Kidney (tissue), 13 donors: ENCODE measurements at regions not wholly inside any gene's neighbourhood (a gene's known extent, or its start where the extent isn't known, plus 50 kb on each side); places are given as distances from the start of the nearest gene placed in this dataset.

Experiments used
- DNase-seq, 5 donors: peaks; one replicate each; pipeline ENCODE4 v3.0.0-alpha.2; 2013 to 2020
- FAIRE-seq: peaks from 2 replicates; lab custom pipeline; 2012; peaks lifted over from hg19 to GRCh38; lab: Jason Lieb, UNC
- H3K27ac ChIP-seq, 2 donors: one replicate each; pipeline ENCODE4 v1.7.0; 2013; ENCODE audit warnings: low read depth in 2 of 2, low read length in 2 of 2, inconsistent platforms in 1 of 2
- H3K27me3 ChIP-seq: one replicate; pipeline ENCODE4 v1.7.1; 2013; ENCODE audit warnings: low read length, inconsistent platforms; ENCODE audit not compliant: control insufficient read depth, insufficient read depth
- H3K36me3 ChIP-seq, 3 donors: one replicate each; pipeline versions ENCODE4 v1.7.0 to v1.7.1; 2013; ENCODE audit warnings: low read length in 3 of 3, control low read depth in 1 of 3, inconsistent platforms in 1 of 3; ENCODE audit not compliant: insufficient read depth in 3 of 3, control insufficient read depth in 2 of 3
- H3K4me1 ChIP-seq, 3 donors: one replicate each; pipeline versions ENCODE4 v1.7.0 to v1.7.1; 2013; ENCODE audit warnings: low read length in 3 of 3, inconsistent platforms in 1 of 3, low read depth in 1 of 3; ENCODE audit not compliant: control insufficient read depth in 2 of 3, insufficient read depth in 2 of 3
- H3K4me3 ChIP-seq, 3 donors: one replicate each; pipeline versions ENCODE4 v1.7.0 to v1.8.1; 2013; ENCODE audit warnings: low read length in 3 of 3, control low read depth in 1 of 3, inconsistent platforms in 1 of 3
- H3K9ac ChIP-seq, 3 donors: one replicate each; pipeline versions ENCODE4 v1.7.0 to v1.7.1; 2013; ENCODE audit warnings: low read length in 3 of 3, control low read depth in 1 of 3, inconsistent platforms in 1 of 3
- H3K9me3 ChIP-seq, 3 donors: one replicate each; pipeline versions ENCODE4 v1.7.0 to v1.7.1; 2013; ENCODE audit warnings: low read length in 3 of 3, control low read depth in 1 of 3, inconsistent platforms in 1 of 3; ENCODE audit not compliant: control insufficient read depth in 2 of 3, insufficient read depth in 1 of 3
- CTCF ChIP-seq: IDR thresholded peaks from 3 replicates; pipeline ENCODE4 v1.5.1; 2012; ENCODE audit warnings: mild to moderate bottlenecking, moderate library complexity, borderline replicate concordance; ENCODE audit not compliant: insufficient read depth; ENCODE audit errors: extremely low read depth
- intact Hi-C: fragments of 100-400 bp; cut with DNase I; formaldehyde crosslinking; loops from one replicate; pipeline ENCODE4 v1.11.1; 2022
- donor health status: control.
- donor health status: control.
- donor health status: control.
- donor health status: control.
- donor health status: control.
- donor health status: DM: yes; HTN: yes; CAD: no.
- donor health status: Normal renal cell carcinoma (clear cell type).

- Histone ChIP-seq H3K27ac (no peak overlapping the region), H3K9ac (no peak overlapping the region), H3K4me3 (no peak overlapping the region), H3K27me3 (no peaks in the 10 kb centered on the region), H3K9me3 (peaks cover 0 to 15% (median 0%) of the 10 kb centered on the region in 3 donors), H3K36me3 (no peaks in the 10 kb centered on the region), H3K4me1 (no peaks in the 10 kb centered on the region)
- FAIRE-seq (no peak), DNase-seq (no peak)
- TF ChIP-seq CTCF = no peak
- intact Hi-C loops = no loop called here
Observed at GRCh38 chr12:124230789-124231188, 64.1 kb upstream of the RFLNA start.

DNA sequence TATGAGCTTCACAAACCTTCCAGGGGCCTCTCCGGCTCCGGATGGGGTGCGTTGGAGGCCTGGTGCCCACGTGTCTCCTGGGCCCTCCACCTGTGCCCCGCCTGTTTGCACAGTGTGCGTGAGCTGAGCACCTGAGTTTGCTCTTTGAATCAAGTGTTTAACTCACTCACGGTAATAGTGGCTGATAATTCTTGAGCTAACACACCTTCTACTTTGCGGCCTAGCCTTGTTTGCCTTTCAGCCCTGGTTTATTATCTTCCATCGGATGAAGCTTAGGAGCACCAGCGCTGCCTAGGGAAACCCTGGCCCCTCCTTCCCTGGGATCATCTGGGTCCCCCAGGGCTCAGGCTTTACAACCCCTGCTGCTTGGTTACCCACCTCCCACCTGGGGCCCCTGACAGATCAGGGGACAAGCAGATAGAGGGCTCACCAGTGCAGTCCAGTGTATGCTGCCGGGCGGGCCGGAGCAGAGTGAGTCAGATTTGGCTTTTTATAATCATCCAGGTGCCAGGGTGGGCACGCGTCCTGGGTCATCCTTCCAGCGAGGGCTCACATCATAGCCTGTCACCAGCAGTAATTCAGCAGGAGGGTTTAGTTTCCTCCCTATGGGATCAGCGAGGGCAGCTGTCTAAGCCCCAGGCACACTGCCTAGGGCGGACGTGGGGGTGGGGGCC is 62.8 kb upstream of the RFLNA start:
- no peak overlapping the region for H3K9ac ChIP-seq
- H3K27ac ChIP-seq = no peak overlapping the region

DNA sequence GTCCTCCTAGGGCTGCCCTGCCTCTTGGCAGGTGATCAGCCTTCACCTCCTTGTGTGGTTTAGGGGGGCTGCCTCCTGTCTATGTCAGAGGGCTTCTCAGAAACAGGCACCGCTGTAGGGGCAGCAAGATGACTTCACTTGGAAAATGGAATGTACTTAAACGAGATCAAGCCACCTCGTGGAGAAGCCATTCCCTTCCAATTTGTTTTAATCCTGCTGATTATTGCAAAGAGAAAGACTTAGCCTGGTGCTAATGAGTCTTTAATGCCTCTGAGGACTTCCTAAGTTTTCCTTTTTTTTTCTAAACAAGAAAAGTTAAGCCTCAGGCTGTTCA is 62.3 kb upstream of the RFLNA start:
- no peaks in the 10 kb centered on the region for H3K4me1 ChIP-seq
- no peak overlapping the region for H3K4me3 ChIP-seq
- no peaks in the 10 kb centered on the region for H3K27me3 ChIP-seq
- H3K9ac ChIP-seq = no peak overlapping the region
- intact Hi-C loops = no loop called here
- no peaks in the 10 kb centered on the region for H3K36me3 ChIP-seq
- peaks cover 0 to 15% (median 0%) of the 10 kb centered on the region in 3 donors for H3K9me3 ChIP-seq
- FAIRE-seq (no peak), DNase-seq (no peak)
- TF ChIP-seq CTCF = no peak
- no peak overlapping the region for H3K27ac ChIP-seq

More for the DNA sequence above, 62.8 kb upstream of the RFLNA start:
- TF ChIP-seq CTCF = no peak
- no peaks in the 10 kb centered on the region for H3K36me3 ChIP-seq
- no peak overlapping the region for H3K4me3 ChIP-seq
- DNase-seq (peak in 2 of 5 donors; percentile 21 to 26), FAIRE-seq (no peak)
- H3K27me3 ChIP-seq = no peaks in the 10 kb centered on the region
- H3K9me3 ChIP-seq = peaks cover 0 to 15% (median 0%) of the 10 kb centered on the region in 3 donors
- intact Hi-C loops = no loop called here
- H3K4me1 ChIP-seq = no peaks in the 10 kb centered on the region
